Activated CD4-positive, alpha-beta T cell treated with anti-CD3 and anti-CD28 coated beads, Interleukin-2, amount 50 U/mL, for 16 hours (primary cell): ENCODE measurements at regions not wholly inside any gene's neighbourhood (a gene's known extent, or its start where the extent isn't known, plus 50 kb on each side); places are given as distances from the start of the nearest gene placed in this dataset.

Source experiments
- DNase-seq: peaks from one replicate; pipeline ENCODE4 v3.0.0-alpha.2; 2020

DNA sequence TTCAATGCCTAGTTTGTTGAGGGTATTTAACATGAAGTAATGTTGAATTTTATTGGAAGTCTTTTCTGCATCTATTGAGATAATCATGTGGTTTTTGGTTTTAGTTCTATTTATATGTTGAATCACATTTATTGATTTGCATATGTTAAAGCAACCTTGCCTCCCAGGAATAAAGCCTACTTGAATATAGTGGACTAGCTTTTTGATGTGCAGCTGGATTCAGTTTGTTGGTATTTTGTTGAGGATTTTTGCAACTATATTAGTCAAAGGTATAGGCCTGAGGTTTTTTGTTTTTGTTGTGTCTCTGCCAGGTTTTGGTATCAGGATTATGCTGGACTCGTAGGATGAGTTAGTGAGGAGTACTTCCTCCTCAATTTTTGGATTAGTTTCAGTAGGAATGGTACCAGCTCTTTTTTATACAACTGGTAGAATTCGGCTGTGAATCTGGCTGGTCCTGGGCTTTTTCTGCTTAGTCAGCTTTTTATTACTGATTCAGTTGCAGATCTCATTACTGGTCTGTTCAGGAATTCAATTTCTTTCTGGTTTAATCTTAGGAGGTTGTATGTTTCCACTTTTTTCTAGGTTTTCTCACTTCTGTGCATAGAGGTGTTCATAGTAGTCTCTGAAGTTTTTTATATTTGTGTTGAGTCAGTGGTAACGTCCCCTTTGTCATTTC lies 209.8 kb upstream of the RBMS3 start:
- DNase-seq: no peak

DNA sequence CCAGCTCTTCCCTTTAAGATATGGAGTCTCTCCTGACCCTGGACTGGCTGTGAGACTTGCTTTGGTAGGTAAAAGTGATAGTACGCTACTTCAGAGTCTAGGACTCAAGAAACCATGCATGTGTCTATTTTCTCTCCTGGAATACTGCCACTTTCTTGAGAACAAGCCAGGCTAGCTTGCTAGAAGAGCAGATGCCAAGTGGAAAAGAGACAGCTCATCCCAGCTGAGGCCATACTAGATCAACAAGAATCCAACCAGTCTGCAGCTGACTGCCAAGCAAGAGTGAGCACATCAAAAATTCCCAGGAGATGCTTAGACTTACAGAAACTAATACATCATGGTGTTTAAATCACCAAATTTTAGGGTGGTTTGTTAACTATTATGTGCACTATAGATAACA lies 208.3 kb upstream of the RBMS3 start:
- DNase-seq: no peak

DNA sequence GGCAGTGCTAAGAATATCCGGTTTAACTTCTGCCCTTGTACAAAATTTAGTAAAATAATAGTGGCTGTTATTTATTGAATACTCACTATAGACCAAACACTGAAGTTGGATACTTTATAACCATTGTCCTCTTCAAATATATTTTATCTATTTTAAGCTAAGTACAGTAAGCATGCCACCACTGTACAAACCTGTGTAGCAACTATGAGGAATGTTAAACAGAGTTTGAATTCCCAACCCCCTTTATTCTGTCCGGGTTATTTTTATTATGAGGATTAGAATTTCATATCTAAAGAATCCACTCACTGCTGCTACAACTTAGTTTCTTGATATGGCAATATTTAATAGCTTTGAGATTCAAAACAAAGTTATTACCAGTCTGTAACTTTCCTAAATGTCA lies 203.5 kb upstream of the RBMS3 start:
- no peak for DNase-seq

DNA sequence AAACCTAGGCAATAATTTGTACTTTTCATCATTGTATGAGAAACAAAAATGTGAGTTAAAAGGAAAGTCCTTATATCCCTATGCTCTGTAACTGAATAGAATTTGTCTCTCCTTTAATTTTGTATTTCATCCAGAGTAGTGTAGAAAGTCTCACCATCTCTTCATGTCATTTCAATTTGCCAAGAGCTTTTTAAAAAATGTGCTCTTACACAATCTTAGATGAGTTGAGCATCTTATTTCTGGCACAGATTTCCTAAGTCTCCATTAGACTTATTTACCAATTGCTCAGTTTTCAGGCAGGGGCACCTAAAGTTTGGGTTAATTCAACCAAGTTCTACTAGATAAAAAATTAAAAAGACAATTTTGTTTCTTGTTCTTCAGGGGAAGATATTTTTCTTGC lies 201.5 kb upstream of the RBMS3 start:
- no peak for DNase-seq

DNA sequence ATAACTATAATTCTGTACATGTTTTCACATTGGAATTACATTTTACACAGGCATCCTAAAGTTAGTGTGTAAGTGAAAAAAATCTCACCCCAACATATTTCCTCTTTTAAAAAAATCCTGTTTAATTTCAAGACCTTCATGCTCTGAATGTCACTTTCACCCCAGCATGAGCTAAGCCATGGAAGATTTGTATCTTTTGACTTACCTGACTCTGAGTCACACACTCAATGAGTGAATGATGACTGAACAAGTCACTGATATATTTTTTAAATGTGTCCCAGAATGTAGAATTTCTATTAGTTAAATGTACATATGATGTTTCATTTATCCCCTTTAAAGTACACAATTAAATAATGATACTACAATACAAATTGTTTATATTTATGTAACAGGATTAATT lies 199.9 kb upstream of the RBMS3 start:
- no peak for DNase-seq

DNA sequence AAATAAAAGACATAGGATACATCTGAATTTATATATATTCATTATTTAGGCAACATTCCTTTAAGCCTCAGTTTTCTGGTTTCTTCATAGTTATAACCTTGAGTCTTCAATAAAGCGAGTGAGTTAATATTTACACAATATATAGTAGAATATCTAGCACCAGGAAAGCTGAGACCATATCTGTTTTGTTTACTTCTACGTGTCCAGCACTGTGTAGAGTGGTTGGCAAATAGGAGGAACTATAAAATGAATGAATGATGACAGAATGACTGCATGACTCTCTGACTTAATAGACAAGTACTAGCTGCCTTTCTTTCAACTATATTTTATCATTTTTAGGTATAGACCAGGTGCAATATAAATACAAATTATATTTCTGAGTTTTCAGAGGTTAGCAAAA lies 197.8 kb upstream of the RBMS3 start:
- DNase-seq: no peak

DNA sequence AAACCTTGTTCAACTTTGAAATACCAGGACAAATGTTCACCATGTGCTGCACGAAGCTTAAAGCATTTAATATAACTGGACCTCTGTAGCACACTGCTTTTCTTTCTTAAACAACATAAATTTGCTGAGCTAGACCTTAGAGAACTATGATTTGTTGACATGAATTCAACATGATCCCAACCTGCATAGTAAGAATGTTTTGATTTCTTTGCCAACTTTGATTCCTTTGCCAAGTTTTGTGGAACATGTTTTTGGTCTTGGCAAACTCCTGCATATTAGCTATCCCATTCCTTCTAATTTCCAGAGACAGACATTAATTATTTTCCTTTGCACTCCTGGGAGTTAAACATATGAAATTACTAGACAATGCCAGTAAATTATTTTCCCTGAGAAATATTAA lies 197.2 kb upstream of the RBMS3 start:
- DNase-seq: no peak

DNA sequence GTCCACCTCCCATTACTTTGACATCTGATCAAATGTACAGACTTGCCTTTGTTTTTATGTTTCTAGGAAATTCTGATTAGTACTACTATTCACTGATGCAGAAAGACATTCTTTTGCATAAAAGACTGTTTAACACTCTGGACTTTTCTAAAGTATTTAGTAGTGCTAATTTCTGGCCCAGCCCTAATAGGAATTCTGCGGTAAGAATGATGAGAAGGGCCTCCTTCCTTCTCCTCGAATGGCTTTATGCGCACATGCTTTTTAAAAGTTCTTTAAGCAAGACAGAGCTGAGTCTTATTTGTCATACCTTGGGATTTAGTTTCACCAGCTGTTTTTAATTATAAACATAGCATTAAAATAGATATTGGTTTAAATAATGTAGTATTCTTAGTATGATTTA lies 192.3 kb upstream of the RBMS3 start:
- no peak for DNase-seq

DNA sequence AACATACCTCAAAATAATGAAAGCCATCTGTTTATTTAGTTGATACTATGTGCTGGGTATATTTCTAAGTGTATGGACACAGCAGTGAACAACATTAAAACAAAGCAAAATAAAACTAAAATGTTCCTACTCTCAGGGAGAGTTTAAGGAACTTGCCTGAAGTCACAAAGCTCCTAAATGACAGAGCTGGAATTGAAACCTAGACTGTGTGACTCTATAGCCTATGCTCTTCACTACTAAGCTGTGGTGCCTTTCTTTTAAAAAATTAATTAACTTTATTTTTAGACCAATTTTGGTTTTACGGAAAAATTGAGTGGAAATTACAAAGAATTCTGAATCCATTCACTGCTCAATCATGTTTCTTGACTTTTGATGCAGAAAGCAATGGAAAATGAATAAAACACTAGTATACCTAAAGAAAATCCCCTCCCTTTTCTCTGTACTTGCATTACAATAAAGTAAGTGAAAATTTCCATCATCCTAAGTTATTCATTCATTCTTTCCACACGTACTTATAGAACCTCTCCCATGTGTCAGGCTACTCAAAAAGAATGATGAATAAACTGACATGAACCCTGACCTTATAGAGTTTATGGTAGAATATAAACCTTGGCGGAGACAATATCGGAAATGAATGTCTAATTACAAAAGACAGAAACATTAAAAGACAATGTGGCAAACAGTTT lies 189.8 kb upstream of the RBMS3 start:
- no peak for DNase-seq

DNA sequence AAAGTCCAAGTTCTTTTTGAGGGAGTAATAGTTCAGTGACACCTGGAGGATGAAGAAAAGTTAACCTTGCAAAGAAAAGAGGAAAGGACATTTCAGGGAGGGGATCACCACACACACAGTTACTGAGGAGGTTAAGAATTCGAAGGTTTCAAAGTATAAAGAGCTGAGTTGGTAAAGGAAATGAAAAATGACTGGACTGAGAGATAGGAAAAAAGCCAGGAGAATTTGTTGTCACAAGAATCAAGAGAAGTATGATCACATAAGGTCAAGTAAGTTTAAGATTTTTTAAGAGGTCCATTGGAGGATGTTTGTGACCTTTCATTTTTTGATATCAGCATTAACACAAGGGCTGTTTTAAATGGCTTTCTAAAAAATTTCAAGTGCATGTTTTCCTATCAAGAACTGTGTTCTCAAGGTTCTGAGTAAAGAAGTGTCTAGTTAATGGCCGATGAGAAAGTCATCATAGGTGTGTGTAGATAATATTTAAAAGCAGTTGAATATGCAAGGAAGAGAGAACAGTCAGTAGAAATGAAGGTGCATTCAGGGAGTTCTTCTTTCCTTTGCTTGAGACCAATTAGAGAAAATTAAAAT lies 189.2 kb upstream of the RBMS3 start:
- no peak for DNase-seq

DNA sequence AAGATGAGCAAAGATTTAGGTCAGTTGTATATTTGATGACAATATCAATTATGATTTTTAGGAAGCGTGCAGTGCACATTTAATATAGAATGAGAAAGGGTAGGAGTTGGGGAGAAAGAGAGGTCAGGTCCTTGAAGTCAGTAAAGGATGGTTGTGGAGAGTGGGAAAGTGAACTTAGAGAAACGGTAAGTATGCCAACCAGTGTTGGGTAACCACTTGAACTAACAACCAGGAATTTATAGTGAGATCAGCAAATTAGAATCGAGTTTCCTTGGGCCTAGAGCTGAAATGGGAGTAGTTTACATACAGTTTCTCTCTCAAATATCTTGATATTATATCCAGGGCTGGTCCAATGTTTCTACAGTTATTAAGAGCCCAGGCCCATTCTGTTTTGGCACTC lies 188.5 kb upstream of the RBMS3 start:
- DNase-seq: no peak

DNA sequence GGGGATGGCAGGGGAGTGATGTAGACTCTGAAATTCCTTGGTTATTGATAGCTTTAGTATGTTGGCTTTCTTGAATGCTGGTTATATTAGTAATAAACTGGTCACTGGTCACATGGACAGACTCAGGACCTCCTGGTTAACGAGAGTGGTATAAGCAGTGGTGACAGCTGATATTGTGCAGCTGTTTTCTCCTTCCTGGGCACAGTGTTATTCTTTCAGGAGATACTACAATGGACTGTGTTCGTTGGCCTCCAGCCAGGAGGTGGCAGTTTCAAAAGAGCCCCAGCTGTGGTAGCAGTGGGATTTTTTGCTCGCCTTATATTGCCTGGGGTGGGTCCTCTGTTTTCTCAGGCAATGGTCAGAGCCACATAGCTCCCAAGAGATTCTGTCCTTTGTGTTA lies 181.6 kb upstream of the RBMS3 start:
- no peak for DNase-seq

DNA sequence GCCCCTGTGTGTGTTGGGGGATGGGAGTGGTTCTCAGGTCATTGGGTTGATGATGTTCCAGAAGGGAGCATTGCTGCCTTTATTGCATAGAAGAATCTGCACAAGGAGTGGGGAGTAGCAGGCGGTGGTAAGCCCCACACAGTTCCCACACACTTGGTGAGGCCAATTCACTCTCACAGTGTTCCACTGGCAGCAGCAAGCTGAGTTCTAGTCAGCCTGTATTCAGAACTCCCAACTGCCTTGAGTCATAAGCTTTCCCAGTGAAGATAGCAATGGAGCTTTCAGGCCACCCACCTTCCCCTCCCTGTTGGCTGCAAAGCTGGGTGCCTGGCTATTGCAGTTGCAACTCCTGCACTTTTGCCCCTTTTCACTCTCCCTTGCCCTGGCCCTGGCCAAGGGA lies 181.1 kb upstream of the RBMS3 start:
- DNase-seq: no peak

DNA sequence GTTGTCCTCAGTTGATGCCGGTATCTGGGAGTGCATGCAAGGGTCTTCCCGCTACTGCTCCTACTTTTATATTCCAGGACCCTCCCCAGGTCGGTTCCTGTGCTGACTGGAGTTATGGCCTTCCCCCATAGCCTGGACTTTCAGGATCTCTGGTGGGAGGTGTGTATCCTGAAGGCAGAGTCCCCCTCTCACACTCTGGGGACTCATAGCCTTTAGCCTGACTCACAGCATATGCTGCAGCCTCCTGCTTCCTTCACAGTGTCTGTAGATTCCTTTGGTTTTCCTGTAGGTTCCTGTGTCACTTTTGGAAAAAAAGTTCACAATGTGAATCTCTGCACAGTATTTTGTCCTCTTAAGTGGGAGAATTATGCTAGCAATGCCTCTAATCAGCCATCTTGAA lies 180.6 kb upstream of the RBMS3 start:
- DNase-seq: no peak

DNA sequence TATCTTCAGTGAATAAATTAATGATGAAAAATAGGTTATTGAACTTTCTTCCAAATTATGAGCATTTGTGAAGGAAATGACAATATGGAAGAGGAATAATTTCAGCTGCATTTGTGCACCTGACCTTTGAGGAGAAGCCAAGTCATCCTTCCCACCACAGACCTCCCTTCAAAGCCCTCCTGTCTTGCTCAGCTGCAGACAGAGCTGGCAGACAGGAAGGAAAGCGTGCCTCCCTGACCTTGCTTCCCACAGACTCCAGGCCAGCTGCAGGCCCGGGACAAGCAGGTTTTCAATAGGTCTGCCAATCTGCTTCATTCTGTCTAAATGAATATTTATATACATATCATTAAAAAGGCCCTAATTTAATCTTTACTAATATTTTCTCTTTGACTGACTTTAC lies 152.9 kb upstream of the RBMS3 start:
- no peak for DNase-seq

DNA sequence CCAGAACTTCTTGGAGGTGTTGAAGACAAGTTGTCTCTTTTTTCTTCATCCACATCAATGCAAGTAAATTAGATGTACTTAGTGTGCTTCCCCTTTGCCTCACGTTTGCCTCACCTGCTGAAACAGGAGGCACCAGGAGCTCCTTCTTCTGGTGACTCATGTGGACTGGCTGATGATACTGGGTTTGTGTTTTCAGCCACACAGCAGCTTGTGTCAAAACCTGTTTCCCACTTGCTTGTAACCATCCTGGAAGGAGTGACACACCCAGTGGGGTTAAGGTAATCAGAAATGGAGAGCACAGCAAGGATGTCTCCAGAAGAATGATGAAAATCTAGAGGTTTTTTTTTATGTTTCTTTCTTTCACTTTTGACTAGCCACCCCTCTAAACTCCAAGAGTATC lies 143.3 kb upstream of the RBMS3 start:
- DNase-seq: peak; percentile 18

DNA sequence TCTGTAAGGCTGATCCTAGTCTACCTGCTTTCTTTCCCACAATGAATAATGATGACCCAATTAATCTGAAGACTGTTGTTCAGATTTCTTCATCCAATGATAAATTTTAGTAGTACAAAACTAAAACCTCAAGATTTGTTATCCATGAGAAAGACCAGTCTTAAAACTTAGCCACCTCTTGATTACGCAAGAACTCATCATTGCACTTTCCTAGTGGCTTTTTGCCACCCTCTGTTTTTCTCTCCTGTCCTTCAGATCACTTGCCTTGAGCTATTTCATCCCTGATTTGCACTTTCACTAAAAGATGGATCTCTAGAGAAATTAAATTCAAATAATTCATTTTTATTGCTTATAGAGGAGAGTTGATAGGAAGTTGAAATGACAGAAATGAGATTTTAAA lies 142.7 kb upstream of the RBMS3 start:
- no peak for DNase-seq

DNA sequence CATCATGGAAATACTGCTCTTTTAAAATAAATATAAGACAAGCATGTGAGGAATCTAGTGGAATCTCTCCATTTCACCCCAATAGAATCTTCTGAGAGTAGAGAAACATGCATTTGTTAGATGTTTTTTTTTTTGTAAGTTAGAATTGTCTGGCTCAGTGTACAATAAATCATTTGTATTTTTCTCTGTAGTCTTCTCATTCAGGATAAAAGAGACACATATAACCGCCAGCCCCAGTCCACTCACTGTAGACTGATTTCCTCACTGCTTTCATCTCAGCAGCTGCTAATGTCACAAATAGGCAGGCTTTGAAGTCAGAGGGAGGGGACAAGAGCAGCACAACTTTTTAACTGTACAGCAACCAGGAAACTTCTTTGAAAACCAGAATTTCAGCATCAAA lies 140.2 kb upstream of the RBMS3 start:
- no peak for DNase-seq

DNA sequence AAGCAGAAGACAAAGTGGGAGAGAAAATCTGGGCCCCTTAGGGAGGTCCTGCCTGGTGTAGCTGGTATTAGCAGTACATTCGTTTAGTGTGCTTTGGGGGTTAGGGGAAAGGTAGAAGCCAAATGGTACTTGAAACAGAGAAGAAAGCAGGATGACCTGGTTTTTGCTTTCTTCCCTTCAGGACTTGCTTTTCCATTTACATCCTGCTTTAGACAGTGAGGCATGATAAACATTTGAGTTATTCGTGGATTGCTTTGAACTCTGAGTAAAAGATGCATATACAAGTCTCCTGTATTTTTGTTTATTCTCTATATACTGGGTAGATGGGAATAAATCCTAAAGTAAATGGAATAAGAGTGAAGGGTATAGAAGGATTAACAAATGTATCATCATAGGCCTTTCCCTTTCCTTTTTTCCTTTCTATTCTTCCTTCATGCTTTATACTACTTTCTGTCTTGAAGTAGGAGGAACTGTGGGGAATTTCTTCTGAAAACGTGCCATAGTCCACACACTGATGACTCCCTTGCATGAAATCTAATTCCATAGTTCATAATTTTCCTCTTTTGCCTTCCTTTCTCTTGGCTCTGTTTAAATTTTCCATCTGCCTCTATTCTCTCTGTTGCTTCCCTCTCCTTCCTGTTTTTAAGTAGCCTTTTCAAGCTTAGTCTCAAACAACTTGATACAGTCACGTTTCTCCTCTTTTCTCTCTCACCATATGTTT lies 139.5 kb upstream of the RBMS3 start:
- DNase-seq: no peak

DNA sequence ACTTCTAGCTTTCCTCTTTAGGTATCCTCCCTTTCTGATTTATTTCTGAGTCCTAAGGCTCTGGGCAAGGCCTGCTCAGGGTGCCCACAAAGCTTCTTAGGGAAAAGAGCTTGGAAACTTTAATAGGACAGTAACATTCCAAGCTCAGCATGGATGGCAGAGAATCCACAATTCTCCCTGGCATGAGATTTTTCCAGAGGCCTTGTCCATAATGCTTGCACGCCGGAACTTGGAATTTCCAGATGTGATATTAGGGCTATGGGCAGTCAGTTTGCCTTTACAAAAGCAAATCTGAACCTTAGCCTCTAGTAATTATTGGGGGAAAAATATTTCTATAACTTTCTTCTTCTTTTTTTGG lies 139.0 kb upstream of the RBMS3 start:
- DNase-seq: no peak

DNA sequence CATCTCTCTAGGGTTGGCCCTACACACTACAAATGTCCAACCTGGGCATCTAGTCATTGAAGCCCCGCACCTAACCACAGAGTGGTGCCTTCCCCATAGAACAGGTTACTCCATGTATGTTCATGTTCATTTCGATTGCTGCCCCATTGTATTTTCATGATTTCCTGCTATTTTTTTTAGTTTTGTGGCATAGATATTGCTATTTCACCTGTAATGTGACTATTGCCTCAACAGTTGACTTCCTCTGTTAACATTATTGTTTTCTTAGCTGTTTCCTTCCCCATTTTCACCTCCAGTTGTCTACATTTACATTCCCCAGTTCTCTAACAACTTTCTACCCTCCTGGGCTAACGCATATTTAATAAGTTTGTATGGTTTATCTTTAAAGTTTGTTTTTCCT lies 137.7 kb upstream of the RBMS3 start:
- no peak for DNase-seq

DNA sequence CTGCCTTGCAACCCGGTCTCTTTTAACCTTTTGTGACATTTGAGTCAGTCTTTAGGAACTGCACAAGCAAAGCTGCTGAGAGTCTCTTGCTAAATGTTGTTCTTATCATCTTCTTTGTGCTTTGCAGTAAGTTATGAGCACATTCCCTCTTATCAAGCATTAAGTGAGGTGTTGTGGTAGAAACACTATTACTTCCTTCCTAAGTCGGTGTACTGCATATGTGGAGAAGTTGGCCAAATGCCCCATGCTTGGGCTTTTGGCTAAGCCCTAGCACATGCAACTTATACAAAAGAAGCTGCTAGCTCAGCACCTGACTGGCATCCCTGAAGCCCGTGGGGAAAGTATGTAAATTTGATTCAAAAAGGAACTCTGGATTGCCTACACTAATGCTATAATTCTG lies 136.5 kb upstream of the RBMS3 start:
- DNase-seq: no peak

DNA sequence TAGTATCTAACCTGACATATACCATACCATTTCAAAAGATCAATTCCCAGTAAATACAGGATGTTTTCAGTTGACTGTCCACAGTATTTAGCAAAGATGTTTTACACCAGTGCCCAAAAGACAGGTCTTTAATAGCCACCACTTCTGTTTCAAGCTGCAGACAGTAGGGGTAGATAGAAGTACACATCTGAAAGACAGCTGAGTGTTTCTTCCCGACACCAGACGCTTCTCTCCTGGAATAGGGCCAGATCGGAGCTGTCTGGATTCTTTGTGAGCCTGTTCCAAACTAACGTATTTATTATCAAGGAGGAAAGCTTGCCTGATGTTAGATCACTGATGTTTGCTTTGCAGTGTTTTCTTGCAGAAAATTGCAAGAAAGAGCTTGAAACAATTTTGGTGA lies 136.1 kb upstream of the RBMS3 start:
- DNase-seq: no peak

DNA sequence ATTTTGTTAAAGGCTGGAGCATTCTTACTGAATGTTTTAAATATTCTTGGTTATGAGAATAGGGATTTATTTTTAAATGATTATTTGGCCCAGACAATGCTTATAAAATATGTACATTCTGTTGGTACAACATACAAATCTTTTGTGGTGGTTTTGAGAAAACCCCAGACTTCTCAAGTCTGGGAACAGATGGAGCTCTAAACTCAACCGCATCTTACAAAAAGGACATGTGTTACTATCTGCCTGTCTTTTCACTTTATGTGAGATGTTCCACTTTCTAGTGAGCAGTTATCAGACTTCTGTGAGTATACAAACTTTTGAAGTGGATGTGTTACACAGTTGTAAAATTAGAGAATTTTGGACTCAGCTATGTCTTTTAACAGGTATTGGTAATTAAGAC lies 135.5 kb upstream of the RBMS3 start:
- no peak for DNase-seq
